Mucosa of stomach (tissue), 1 donor: ENCODE measurements at regions not wholly inside any gene's neighbourhood (a gene's known extent, or its start where the extent isn't known, plus 50 kb on each side); places are given as distances from the start of the nearest gene placed in this dataset.

ENCODE experiments used
- H3K27me3 ChIP-seq: one replicate; pipeline ENCODE4 v1.7.0; 2013; ENCODE audit warnings: mild to moderate bottlenecking, low read length; ENCODE audit not compliant: control insufficient read depth, insufficient read depth
- H3K36me3 ChIP-seq: one replicate; pipeline ENCODE4 v1.7.0; 2013; ENCODE audit warnings: low read length; ENCODE audit not compliant: control insufficient read depth, insufficient read depth
- H3K4me1 ChIP-seq: one replicate; pipeline ENCODE4 v1.7.0; 2013; ENCODE audit warnings: mild to moderate bottlenecking, low read length; ENCODE audit not compliant: control insufficient read depth, insufficient read depth
- H3K4me3 ChIP-seq: one replicate; pipeline ENCODE4 v1.7.0; 2013; ENCODE audit warnings: low read length
- H3K9ac ChIP-seq: one replicate; pipeline ENCODE4 v1.7.0; 2013; ENCODE audit warnings: mild to moderate bottlenecking, low read length, moderate library complexity
- H3K9me3 ChIP-seq: one replicate; pipeline ENCODE4 v1.7.0; 2013; ENCODE audit warnings: mild to moderate bottlenecking, low read length, moderate library complexity; ENCODE audit not compliant: control insufficient read depth
- donor health status: Pancreatic carcinoma.

- Histone ChIP-seq H3K27me3 (no peaks in the 10 kb centered on the region), H3K9me3 (no peaks in the 10 kb centered on the region), H3K4me1 (no peaks in the 10 kb centered on the region), H3K9ac (no peak overlapping the region), H3K36me3 (no peaks in the 10 kb centered on the region), H3K4me3 (no peak overlapping the region)
Observed at GRCh38 chr3:23655749-23656148, 150.0 kb upstream of the UBE2E1 start.

- Histone ChIP-seq H3K9me3 (no peaks in the 10 kb centered on the region), H3K4me1 (no peaks in the 10 kb centered on the region), H3K36me3 (no peaks in the 10 kb centered on the region), H3K27me3 (no peaks in the 10 kb centered on the region), H3K9ac (no peak overlapping the region), H3K4me3 (no peak overlapping the region)
Observed at GRCh38 chr3:23656199-23656598, 149.6 kb upstream of the UBE2E1 start.

GRCh38 chr3:23656821-23657220 is 148.9 kb upstream of the UBE2E1 start:
- no peaks in the 10 kb centered on the region for H3K9me3 ChIP-seq
- no peaks in the 10 kb centered on the region for H3K27me3 ChIP-seq
- H3K9ac ChIP-seq, result no peak overlapping the region
- H3K4me3 ChIP-seq, result no peak overlapping the region
- H3K4me1 ChIP-seq, result no peaks in the 10 kb centered on the region
- no peaks in the 10 kb centered on the region for H3K36me3 ChIP-seq

- Histone ChIP-seq H3K4me1 (no peaks in the 10 kb centered on the region), H3K36me3 (no peaks in the 10 kb centered on the region), H3K27me3 (no peaks in the 10 kb centered on the region), H3K4me3 (no peak overlapping the region), H3K9me3 (no peaks in the 10 kb centered on the region), H3K9ac (no peak overlapping the region)
Observed at GRCh38 chr3:23657647-23658046, 148.1 kb upstream of the UBE2E1 start.

- Histone ChIP-seq H3K9ac (no peak overlapping the region), H3K9me3 (no peaks in the 10 kb centered on the region), H3K4me1 (no peaks in the 10 kb centered on the region), H3K36me3 (no peaks in the 10 kb centered on the region), H3K27me3 (no peaks in the 10 kb centered on the region), H3K4me3 (no peak overlapping the region)
Observed at GRCh38 chr3:23659274-23659673, 146.5 kb upstream of the UBE2E1 start.

GRCh38 chr3:23659840-23660430 is 145.8 kb upstream of the UBE2E1 start:
- Histone ChIP-seq H3K4me3 (no peak overlapping the region), H3K9ac (no peak overlapping the region), H3K36me3 (no peaks in the 10 kb centered on the region), H3K27me3 (no peaks in the 10 kb centered on the region), H3K4me1 (no peaks in the 10 kb centered on the region), H3K9me3 (no peaks in the 10 kb centered on the region)

- Histone ChIP-seq H3K9ac (no peak overlapping the region), H3K4me1 (no peaks in the 10 kb centered on the region), H3K4me3 (no peak overlapping the region), H3K36me3 (no peaks in the 10 kb centered on the region), H3K9me3 (no peaks in the 10 kb centered on the region), H3K27me3 (no peaks in the 10 kb centered on the region)
Observed at GRCh38 chr3:23662079-23662617, 143.6 kb upstream of the UBE2E1 start.

GRCh38 chr3:23663246-23663645 is 142.5 kb upstream of the UBE2E1 start:
- H3K4me3 ChIP-seq, result no peak overlapping the region
- no peaks in the 10 kb centered on the region for H3K27me3 ChIP-seq
- H3K9ac ChIP-seq, result no peak overlapping the region
- H3K4me1 ChIP-seq, result no peaks in the 10 kb centered on the region
- H3K9me3 ChIP-seq, result no peaks in the 10 kb centered on the region
- H3K36me3 ChIP-seq, result no peaks in the 10 kb centered on the region

- H3K4me3 ChIP-seq, result no peak overlapping the region
- H3K4me1 ChIP-seq, result no peaks in the 10 kb centered on the region
- H3K27me3 ChIP-seq, result no peaks in the 10 kb centered on the region
- no peaks in the 10 kb centered on the region for H3K36me3 ChIP-seq
- no peaks in the 10 kb centered on the region for H3K9me3 ChIP-seq
- H3K9ac ChIP-seq, result no peak overlapping the region
Observed at GRCh38 chr3:23663661-23664186, 142.0 kb upstream of the UBE2E1 start.

GRCh38 chr3:23664459-23664858 is 141.3 kb upstream of the UBE2E1 start:
- H3K4me3 ChIP-seq, result no peak overlapping the region
- no peaks in the 10 kb centered on the region for H3K4me1 ChIP-seq
- H3K9me3 ChIP-seq, result no peaks in the 10 kb centered on the region
- H3K27me3 ChIP-seq, result no peaks in the 10 kb centered on the region
- no peak overlapping the region for H3K9ac ChIP-seq
- H3K36me3 ChIP-seq, result no peaks in the 10 kb centered on the region

- Histone ChIP-seq H3K27me3 (no peaks in the 10 kb centered on the region), H3K36me3 (no peaks in the 10 kb centered on the region), H3K4me3 (no peak overlapping the region), H3K9ac (no peak overlapping the region), H3K4me1 (no peaks in the 10 kb centered on the region), H3K9me3 (no peaks in the 10 kb centered on the region)
Observed at GRCh38 chr3:23665741-23666140, 140.0 kb upstream of the UBE2E1 start.

- peaks cover 3% of the 10 kb centered on the region for H3K4me1 ChIP-seq
- peaks cover 9% of the 10 kb centered on the region for H3K27me3 ChIP-seq
- no peak overlapping the region for H3K9ac ChIP-seq
- H3K4me3 ChIP-seq, result no peak overlapping the region
- no peaks in the 10 kb centered on the region for H3K36me3 ChIP-seq
- no peaks in the 10 kb centered on the region for H3K9me3 ChIP-seq
Observed at GRCh38 chr3:23666818-23667217, 138.9 kb upstream of the UBE2E1 start.
